Retinal pigment epithelial cell (primary cell): ENCODE measurements at regions not wholly inside any gene's neighbourhood (a gene's known extent, or its start where the extent isn't known, plus 50 kb on each side); places are given as distances from the start of the nearest gene placed in this dataset.

ENCODE experiments used
- DNase-seq: peaks from one replicate; pipeline ENCODE4 v3.0.0-alpha.2; 2010; ENCODE audit warnings: low read depth
- H3K4me3 ChIP-seq: 2 replicates; pipeline ENCODE4 v1.5.1; 2011; ENCODE audit warnings: mild to moderate bottlenecking, low read length, control low read depth, moderate library complexity
- TF ChIP-seq, protein P1 (sequence below): conservative IDR thresholded peaks from 2 replicates; pipeline ENCODE4 v1.5.1; 2011; ENCODE audit warnings: low read depth, low read length, control low read depth, inconsistent platforms

DNA sequence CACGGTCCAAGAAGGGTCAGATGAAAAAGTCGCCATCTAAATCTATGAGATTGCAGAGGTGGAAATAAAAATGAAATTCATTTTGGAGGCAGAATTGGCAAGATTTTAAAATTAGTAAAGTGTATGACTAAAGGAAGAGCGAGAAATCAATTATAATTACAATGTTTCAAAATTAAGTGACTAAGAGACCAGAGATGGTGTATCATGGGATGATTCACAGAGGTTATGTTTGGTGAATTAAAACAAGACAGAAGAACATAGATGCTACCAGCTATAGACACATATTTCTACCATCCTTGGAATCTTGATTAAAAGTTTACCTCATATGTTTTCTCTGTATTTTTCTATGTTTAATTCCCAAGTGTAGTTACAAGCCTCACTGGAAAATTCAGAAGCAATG, 308.9 kb upstream of the DNAJC19 start:
- no peak overlapping the region for H3K4me3 ChIP-seq
- TF ChIP-seq, protein P1, sequence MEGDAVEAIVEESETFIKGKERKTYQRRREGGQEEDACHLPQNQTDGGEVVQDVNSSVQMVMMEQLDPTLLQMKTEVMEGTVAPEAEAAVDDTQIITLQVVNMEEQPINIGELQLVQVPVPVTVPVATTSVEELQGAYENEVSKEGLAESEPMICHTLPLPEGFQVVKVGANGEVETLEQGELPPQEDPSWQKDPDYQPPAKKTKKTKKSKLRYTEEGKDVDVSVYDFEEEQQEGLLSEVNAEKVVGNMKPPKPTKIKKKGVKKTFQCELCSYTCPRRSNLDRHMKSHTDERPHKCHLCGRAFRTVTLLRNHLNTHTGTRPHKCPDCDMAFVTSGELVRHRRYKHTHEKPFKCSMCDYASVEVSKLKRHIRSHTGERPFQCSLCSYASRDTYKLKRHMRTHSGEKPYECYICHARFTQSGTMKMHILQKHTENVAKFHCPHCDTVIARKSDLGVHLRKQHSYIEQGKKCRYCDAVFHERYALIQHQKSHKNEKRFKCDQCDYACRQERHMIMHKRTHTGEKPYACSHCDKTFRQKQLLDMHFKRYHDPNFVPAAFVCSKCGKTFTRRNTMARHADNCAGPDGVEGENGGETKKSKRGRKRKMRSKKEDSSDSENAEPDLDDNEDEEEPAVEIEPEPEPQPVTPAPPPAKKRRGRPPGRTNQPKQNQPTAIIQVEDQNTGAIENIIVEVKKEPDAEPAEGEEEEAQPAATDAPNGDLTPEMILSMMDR = no peak

DNA sequence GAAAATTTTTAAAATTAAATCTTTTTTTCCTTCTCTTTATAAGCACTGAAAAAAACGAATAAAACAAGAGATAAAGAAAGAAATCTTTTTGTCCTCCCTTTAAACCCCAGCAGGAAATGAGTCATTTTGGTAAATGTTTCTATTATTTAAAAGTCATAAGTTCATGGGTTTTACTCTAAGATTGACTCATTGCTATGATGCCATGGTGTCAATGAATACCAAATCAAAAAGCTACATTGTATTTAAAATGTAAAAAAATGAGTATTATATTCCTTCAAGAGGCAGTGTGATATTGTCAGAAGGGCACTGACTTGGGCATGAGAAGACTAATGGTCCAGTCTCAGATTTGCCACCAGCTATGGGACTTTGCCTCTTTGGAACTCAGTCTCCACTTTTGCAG, 303.4 kb upstream of the DNAJC19 start:
- no peak overlapping the region for H3K4me3 ChIP-seq
- TF ChIP-seq, protein P1 = no peak
- peak; percentile 32 for DNase-seq

More for the DNA sequence above, 308.9 kb upstream of the DNAJC19 start:
- no peak for DNase-seq

DNA sequence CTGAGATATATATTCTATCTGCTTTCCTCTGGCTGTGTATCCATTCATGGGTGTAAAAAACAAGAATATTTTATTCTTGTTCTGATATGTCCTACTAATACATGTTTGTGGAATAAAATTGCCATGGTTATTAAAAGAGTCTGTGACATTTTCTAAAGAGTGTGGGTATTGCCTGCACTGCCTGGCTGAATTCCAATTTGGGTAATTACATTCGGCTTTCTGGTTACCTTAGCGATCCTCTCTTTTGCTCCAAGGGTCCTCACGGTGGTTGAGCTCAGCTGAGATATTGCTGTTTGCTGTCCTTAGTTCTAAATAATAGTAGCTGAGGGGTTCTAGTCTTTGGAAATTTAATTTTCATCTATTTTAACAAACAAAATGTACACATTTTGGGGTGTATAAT, 301.4 kb upstream of the DNAJC19 start:
- DNase-seq = peak; percentile 8
- TF ChIP-seq, protein P1 = no peak
- no peak overlapping the region for H3K4me3 ChIP-seq

DNA sequence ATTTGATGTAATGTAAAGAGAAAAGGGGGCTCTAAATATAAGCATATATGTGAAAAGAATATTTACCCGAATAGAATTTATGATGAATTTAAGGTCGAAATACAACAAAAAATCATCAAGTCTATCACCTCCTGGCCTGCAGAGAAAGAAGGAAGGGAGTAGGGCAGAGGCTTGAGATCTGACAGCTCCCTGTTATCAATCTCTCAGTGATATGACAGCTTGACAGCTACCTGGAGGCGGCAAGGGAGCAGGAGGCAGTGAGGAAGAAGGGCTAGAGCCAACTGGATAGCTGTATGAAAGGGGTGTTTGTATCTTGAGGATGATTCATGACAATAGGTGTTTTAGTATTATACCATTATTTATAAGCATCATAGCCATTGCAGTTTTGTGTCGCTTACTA, 299.8 kb upstream of the DNAJC19 start:
- DNase-seq = no peak
- no peak overlapping the region for H3K4me3 ChIP-seq
- TF ChIP-seq, protein P1 = no peak

DNA sequence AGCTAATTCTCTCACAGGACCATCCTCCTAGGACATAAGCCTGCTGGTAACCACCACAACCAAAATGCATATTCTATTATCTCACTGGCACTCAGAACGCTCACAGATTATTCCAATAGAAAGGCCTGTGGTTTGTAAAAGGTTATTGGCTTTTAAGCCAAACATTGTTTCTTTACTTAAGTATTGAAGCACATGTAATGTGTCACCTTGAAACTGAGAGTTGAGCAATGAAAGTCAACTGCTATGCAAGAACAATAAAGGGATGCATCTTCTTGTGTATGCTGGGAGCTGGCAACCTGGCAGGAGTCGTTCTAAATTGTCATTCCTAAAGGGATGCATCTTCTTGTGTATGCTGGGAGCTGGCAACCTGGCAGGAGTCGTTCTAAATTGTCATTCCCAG, 298.6 kb upstream of the DNAJC19 start:
- TF ChIP-seq, protein P1 = no peak
- H3K4me3 ChIP-seq = no peak overlapping the region
- no peak for DNase-seq

DNA sequence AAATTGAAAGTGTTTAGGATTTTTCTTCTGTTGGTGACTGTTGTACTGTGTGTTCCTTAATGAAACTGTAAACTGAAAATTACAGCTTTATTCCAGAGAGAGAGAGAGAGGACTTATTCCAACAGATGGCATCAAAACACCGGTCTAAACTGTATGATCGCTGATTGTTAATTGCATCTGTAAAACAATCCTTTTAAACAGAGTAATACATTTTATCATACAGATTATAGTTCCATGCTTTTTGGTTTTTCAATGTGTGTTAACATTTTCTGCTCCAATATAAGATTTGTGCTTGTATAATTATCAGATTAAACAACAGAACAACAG, 289.7 kb upstream of the DNAJC19 start:
- TF ChIP-seq, protein P1 = no peak
- DNase-seq = no peak
- no peak overlapping the region for H3K4me3 ChIP-seq

DNA sequence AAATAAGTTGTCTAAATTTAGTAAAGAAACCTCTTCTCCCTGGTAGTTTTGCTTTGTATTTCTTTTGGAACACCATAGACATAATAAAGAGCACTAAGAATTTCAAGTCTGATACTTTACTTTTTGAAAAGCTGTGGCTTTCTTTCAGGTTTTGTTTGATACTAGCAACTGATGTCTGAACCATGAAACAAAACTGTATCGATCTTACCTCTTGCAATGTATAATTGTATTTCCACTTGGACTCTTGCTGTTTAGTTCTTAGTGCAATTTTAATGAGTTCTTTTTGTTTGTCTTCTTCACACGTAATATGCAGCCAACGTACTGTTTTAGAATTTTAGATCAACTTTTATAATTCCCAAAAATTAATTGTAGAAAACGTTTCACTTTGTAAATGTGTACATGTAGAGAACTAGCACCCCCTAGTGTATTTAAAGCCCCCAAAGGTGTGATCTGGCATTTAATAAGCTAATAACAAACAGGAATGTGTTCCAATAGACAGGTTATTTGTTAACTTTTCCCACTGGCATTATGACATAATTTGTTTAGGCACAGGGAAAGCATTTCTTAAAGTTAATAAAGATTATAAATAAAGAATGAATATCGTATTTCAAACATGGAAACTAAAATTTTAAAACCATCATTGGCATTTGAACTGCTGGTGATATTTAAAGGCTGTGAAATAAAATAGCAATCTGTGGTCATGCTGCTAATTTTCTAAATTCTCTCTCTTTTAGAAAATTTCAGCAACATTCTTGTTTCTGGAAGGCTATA, 289.1 kb upstream of the DNAJC19 start:
- no peak overlapping the region for H3K4me3 ChIP-seq
- TF ChIP-seq, protein P1 = peak; percentile 38
- DNase-seq = no peak
